HCT116 (cell line): ENCODE measurements at regions not wholly inside any gene's neighbourhood (a gene's known extent, or its start where the extent isn't known, plus 50 kb on each side); places are given as distances from the start of the nearest gene placed in this dataset.

Experiments
- ATF3 ChIP-seq: IDR thresholded peaks from 2 replicates; pipeline ENCODE4 v1.6.1; 2012
- CEBPB ChIP-seq: IDR thresholded peaks from 2 replicates; pipeline ENCODE4 v1.6.1; 2012; ENCODE audit warnings: low read depth
- EZH2 ChIP-seq: fragments of 200-600 bp; sonication (generic); IDR thresholded peaks from 2 replicates; pipeline ENCODE4 v1.6.1; 2017; ENCODE audit warnings: antibody characterized with exemption, mixed run types
- EZH2phosphoT487 ChIP-seq: fragments of 200-600 bp; IDR thresholded peaks from 2 replicates; pipeline ENCODE4 v1.6.1; 2018; ENCODE audit warnings: antibody characterized with exemption, borderline replicate concordance
- POLR2A ChIP-seq: IDR thresholded peaks from 2 replicates; pipeline ENCODE4 v1.7.0; 2011; ENCODE audit warnings: borderline replicate concordance; ENCODE audit not compliant: insufficient read depth, insufficient read length; ENCODE audit errors: extremely low read depth
- POLR2AphosphoS5 ChIP-seq: IDR thresholded peaks from 2 replicates; pipeline ENCODE4 v1.6.1; 2011; ENCODE audit warnings: mild to moderate bottlenecking, low read depth, low read length, moderate library complexity
- RAD21 ChIP-seq: IDR thresholded peaks from 2 replicates; pipeline ENCODE4 v1.6.1; 2012; ENCODE audit warnings: low read depth, mild to moderate bottlenecking
- SIN3A ChIP-seq: IDR thresholded peaks from 2 replicates; pipeline ENCODE4 v1.6.1; 2012; ENCODE audit warnings: low read depth
- SP1 ChIP-seq: IDR thresholded peaks from 2 replicates; pipeline ENCODE4 v1.6.1; 2012; ENCODE audit warnings: low read depth
- TCF7L2 ChIP-seq: IDR thresholded peaks from 2 replicates; pipeline ENCODE4 v1.7.0; 2011; ENCODE audit warnings: borderline replicate concordance, inconsistent platforms; ENCODE audit not compliant: insufficient read depth, insufficient read length; ENCODE audit errors: extremely low read depth
- YY1 ChIP-seq: IDR thresholded peaks from 2 replicates; pipeline ENCODE4 v1.6.1; 2011; ENCODE audit warnings: low read length, low read depth, moderate library complexity, mild to moderate bottlenecking; ENCODE audit not compliant: insufficient replicate concordance; ENCODE audit errors: extremely low read depth
- TF ChIP-seq, protein P1 (sequence below), 3 experiments: fragments of 200-600 bp in 1 of 3; sonication (generic) in 1 of 3; IDR thresholded peaks in 2 of 3; conservative IDR thresholded peaks in 1 of 3; 2 replicates each; pipeline ENCODE4 v1.5.1; 2012 to 2017; ENCODE audit warnings: low read depth in 2 of 3, low read length in 2 of 3, antibody characterized with exemption in 1 of 3, borderline replicate concordance in 1 of 3, control low read depth in 1 of 3, mild to moderate bottlenecking in 1 of 3, mixed read lengths in 1 of 3, mixed run types in 1 of 3, moderate library complexity in 1 of 3; ENCODE audit not compliant: insufficient read depth in 1 of 3
- TF ChIP-seq, protein P2 (sequence below): IDR thresholded peaks from 2 replicates; pipeline ENCODE4 v1.6.1; 2012; ENCODE audit warnings: low read depth

GRCh38 chr3:82353306-82354171, 592.1 kb upstream of the GBE1 start:
- no peak for TF ChIP-seq EZH2phosphoT487
- TF ChIP-seq, protein P1, sequence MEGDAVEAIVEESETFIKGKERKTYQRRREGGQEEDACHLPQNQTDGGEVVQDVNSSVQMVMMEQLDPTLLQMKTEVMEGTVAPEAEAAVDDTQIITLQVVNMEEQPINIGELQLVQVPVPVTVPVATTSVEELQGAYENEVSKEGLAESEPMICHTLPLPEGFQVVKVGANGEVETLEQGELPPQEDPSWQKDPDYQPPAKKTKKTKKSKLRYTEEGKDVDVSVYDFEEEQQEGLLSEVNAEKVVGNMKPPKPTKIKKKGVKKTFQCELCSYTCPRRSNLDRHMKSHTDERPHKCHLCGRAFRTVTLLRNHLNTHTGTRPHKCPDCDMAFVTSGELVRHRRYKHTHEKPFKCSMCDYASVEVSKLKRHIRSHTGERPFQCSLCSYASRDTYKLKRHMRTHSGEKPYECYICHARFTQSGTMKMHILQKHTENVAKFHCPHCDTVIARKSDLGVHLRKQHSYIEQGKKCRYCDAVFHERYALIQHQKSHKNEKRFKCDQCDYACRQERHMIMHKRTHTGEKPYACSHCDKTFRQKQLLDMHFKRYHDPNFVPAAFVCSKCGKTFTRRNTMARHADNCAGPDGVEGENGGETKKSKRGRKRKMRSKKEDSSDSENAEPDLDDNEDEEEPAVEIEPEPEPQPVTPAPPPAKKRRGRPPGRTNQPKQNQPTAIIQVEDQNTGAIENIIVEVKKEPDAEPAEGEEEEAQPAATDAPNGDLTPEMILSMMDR (IDR thresholded peaks at IDR 0.05 in 2 of 3, conservative IDR thresholded peaks at IDR 0.05 in 1 of 3; ENCODE audit: borderline replicate concordance in 1 of 3, insufficient read depth in 1 of 3, low read depth in 2 of 3, low read length in 2 of 3): no peak
- TF ChIP-seq ATF3: no peak
- TF ChIP-seq, protein P2, sequence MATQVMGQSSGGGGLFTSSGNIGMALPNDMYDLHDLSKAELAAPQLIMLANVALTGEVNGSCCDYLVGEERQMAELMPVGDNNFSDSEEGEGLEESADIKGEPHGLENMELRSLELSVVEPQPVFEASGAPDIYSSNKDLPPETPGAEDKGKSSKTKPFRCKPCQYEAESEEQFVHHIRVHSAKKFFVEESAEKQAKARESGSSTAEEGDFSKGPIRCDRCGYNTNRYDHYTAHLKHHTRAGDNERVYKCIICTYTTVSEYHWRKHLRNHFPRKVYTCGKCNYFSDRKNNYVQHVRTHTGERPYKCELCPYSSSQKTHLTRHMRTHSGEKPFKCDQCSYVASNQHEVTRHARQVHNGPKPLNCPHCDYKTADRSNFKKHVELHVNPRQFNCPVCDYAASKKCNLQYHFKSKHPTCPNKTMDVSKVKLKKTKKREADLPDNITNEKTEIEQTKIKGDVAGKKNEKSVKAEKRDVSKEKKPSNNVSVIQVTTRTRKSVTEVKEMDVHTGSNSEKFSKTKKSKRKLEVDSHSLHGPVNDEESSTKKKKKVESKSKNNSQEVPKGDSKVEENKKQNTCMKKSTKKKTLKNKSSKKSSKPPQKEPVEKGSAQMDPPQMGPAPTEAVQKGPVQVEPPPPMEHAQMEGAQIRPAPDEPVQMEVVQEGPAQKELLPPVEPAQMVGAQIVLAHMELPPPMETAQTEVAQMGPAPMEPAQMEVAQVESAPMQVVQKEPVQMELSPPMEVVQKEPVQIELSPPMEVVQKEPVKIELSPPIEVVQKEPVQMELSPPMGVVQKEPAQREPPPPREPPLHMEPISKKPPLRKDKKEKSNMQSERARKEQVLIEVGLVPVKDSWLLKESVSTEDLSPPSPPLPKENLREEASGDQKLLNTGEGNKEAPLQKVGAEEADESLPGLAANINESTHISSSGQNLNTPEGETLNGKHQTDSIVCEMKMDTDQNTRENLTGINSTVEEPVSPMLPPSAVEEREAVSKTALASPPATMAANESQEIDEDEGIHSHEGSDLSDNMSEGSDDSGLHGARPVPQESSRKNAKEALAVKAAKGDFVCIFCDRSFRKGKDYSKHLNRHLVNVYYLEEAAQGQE: no peak
- no peak for TF ChIP-seq POLR2AphosphoS5
- no peak for TF ChIP-seq POLR2A
- no peak for TF ChIP-seq RAD21
- TF ChIP-seq EZH2: no peak
- TF ChIP-seq TCF7L2: no peak
- no peak for TF ChIP-seq CEBPB
- TF ChIP-seq SIN3A: no peak
- no peak for TF ChIP-seq YY1
- no peak for TF ChIP-seq SP1
